CD4-positive, alpha-beta T cell (primary cell): ENCODE measurements at regions not wholly inside any gene's neighbourhood (a gene's known extent, or its start where the extent isn't known, plus 50 kb on each side); places are given as distances from the start of the nearest gene placed in this dataset.

Experiments used
- ATAC-seq: fragments of 200-7000 bp; cut with Tn5 transposase; one replicate; pipeline ENCODE4 v1.10.0; 2022; ENCODE audit warnings: mild to moderate bottlenecking; ENCODE audit not compliant: poor library complexity
- CTCF ChIA-PET: fragments of 350-600 bp; sonication (Branson Sonifier 250); formaldehyde crosslinking; loops from one replicate; lab custom pipeline; 2021; ENCODE audit warnings: antibody characterized with exemption, inconsistent platforms; lab: Charles Lee
- POLR2A ChIA-PET: fragments of 350-600 bp; sonication (Branson Sonifier 250); formaldehyde crosslinking; loops from one replicate; lab custom pipeline; 2021; ENCODE audit warnings: antibody characterized with exemption, inconsistent platforms; lab: Charles Lee
- DNase-seq, 14 experiments: peaks; one replicate each; pipeline ENCODE4 v3.0.0-alpha.2; 2013 to 2020; ENCODE audit warnings: mixed read lengths in 2 of 14
- H3K27ac ChIP-seq, 2 donors: one replicate each; pipeline versions ENCODE4 v1.5.1 to v1.7.0; 2013; ENCODE audit warnings: low read length in 2 of 2, low read depth in 1 of 2, mild to moderate bottlenecking in 1 of 2
- H3K27me3 ChIP-seq, 2 experiments: 1 replicate in 1 of 2; 2 replicates in 1 of 2; pipeline versions ENCODE4 v1.6.1 to v1.7.0; 2013; ENCODE audit warnings: low read length in 2 of 2, control low read depth in 1 of 2, mild to moderate bottlenecking in 1 of 2, moderate library complexity in 1 of 2; ENCODE audit not compliant: insufficient read depth in 2 of 2, control insufficient read depth in 1 of 2
- H3K36me3 ChIP-seq: one replicate; pipeline ENCODE4 v1.6.1; 2013; ENCODE audit warnings: low read length, control low read depth; ENCODE audit not compliant: insufficient read depth
- H3K4me1 ChIP-seq: one replicate; pipeline ENCODE4 v1.6.1; 2013; ENCODE audit warnings: low read length, control low read depth; ENCODE audit not compliant: insufficient read depth
- H3K4me3 ChIP-seq: one replicate; pipeline ENCODE4 v1.5.1; 2013; ENCODE audit warnings: mild to moderate bottlenecking, low read length, moderate library complexity
- H3K9me3 ChIP-seq, 2 experiments: 1 replicate in 1 of 2; 2 replicates in 1 of 2; pipeline versions ENCODE4 v1.6.1 to v1.7.0; 2013; ENCODE audit warnings: low read length in 2 of 2, mild to moderate bottlenecking in 2 of 2, control low read depth in 1 of 2, moderate library complexity in 1 of 2; ENCODE audit not compliant: control insufficient read depth in 1 of 2, insufficient read depth in 1 of 2
- H3K27ac Mint-ChIP-seq: one replicate; pipeline ENCODE4 v1.8.0; 2020; ENCODE audit warnings: mixed read lengths
- H3K27me3 Mint-ChIP-seq: one replicate; pipeline ENCODE4 v1.8.0; 2021; ENCODE audit warnings: mixed read lengths
- H3K36me3 Mint-ChIP-seq: one replicate; pipeline ENCODE4 v1.8.0; 2021; ENCODE audit warnings: low read depth, mixed read lengths
- H3K4me1 Mint-ChIP-seq: one replicate; pipeline ENCODE4 v1.8.0; 2021; ENCODE audit warnings: low read depth, mixed read lengths
- H3K4me3 Mint-ChIP-seq: one replicate; pipeline ENCODE4 v1.8.0; 2020; ENCODE audit warnings: mild to moderate bottlenecking, mixed read lengths
- H3K9me3 Mint-ChIP-seq: one replicate; pipeline ENCODE4 v1.8.0; 2020; ENCODE audit warnings: mixed read lengths
- CTCF ChIP-seq: fragments of 200-600 bp; IDR thresholded peaks from one replicate; pipeline ENCODE4 v1.8.0; 2022; ENCODE audit warnings: antibody characterized with exemption, mild to moderate bottlenecking
- intact Hi-C, 2 experiments: fragments of 100-400 bp; cut with DNase I in 1 of 2; cut with micrococcal nuclease in 1 of 2; formaldehyde crosslinking; loops; one replicate each; pipeline versions ENCODE4 v1.15.1 to v1.9.0; 2023 to 2025; cut with DNase I, micrococcal nuclease

- no peak for TF ChIP-seq CTCF
- H3K36me3 ChIP-seq, result no peaks in the 10 kb centered on the region
- no peaks in the 10 kb centered on the region for H3K4me1 Mint-ChIP-seq
- ChIA-PET POLR2A (no interaction called here), CTCF (no interaction called here)
- peaks cover 8% of the 10 kb centered on the region for H3K9me3 Mint-ChIP-seq
- no peaks in the 10 kb centered on the region for H3K27me3 ChIP-seq
- no peak for ATAC-seq
- DNase-seq, result no peak
- no peaks in the 10 kb centered on the region for H3K27me3 Mint-ChIP-seq
- no peak overlapping the region for H3K4me3 Mint-ChIP-seq
- no peaks in the 10 kb centered on the region for H3K36me3 Mint-ChIP-seq
- no peak overlapping the region for H3K27ac Mint-ChIP-seq
- H3K4me3 ChIP-seq, result no peak overlapping the region
- H3K27ac ChIP-seq, result no peak overlapping the region
- no peaks in the 10 kb centered on the region for H3K4me1 ChIP-seq
- intact Hi-C loops, result no loop called here
- H3K9me3 ChIP-seq, result peaks cover 0 to 2% of the 10 kb centered on the region in 2 experiments
These were observed 189.1 kb downstream of the HS3ST3B1 start for GRCh38 chr17:14489986-14490385.

- ATAC-seq, result no peak
- Histone ChIP-seq H3K27ac (no peak overlapping the region), H3K27me3 (no peaks in the 10 kb centered on the region), H3K4me1 (no peaks in the 10 kb centered on the region), H3K9me3 (no peaks in the 10 kb centered on the region), H3K36me3 (no peaks in the 10 kb centered on the region), H3K4me3 (no peak overlapping the region)
- Mint-ChIP-seq H3K9me3 (peaks cover 5% of the 10 kb centered on the region), H3K36me3 (no peaks in the 10 kb centered on the region), H3K27ac (no peak overlapping the region), H3K4me3 (no peak overlapping the region), H3K27me3 (no peaks in the 10 kb centered on the region), H3K4me1 (no peaks in the 10 kb centered on the region)
- ChIA-PET POLR2A (no interaction called here), CTCF (no interaction called here)
- no peak for DNase-seq
- intact Hi-C loops, result no loop called here
- no peak for TF ChIP-seq CTCF
These were observed 188.2 kb downstream of the HS3ST3B1 start for GRCh38 chr17:14488958-14489550.

- H3K27ac Mint-ChIP-seq, result no peak overlapping the region
- H3K27me3 ChIP-seq, result no peaks in the 10 kb centered on the region
- ATAC-seq (no peak), DNase-seq (no peak)
- CTCF ChIA-PET, result no interaction called here
- H3K9me3 Mint-ChIP-seq, result peaks cover 2% of the 10 kb centered on the region
- TF ChIP-seq CTCF, result no peak
- no peak overlapping the region for H3K4me3 Mint-ChIP-seq
- intact Hi-C loops, result no loop called here
- no peaks in the 10 kb centered on the region for H3K4me1 ChIP-seq
- no peaks in the 10 kb centered on the region for H3K36me3 ChIP-seq
- H3K9me3 ChIP-seq, result no peaks in the 10 kb centered on the region
- no peaks in the 10 kb centered on the region for H3K4me1 Mint-ChIP-seq
- POLR2A ChIA-PET, result no interaction called here
- no peaks in the 10 kb centered on the region for H3K36me3 Mint-ChIP-seq
- no peaks in the 10 kb centered on the region for H3K27me3 Mint-ChIP-seq
- no peak overlapping the region for H3K4me3 ChIP-seq
- no peak overlapping the region for H3K27ac ChIP-seq
These were observed 186.2 kb downstream of the HS3ST3B1 start for GRCh38 chr17:14487068-14487467.
